ENCODE measurements at regions not wholly inside any gene's neighbourhood (a gene's known extent, or its start where the extent isn't known, plus 50 kb on each side); places are given as distances from the start of the nearest gene placed in this dataset.

DNA sequence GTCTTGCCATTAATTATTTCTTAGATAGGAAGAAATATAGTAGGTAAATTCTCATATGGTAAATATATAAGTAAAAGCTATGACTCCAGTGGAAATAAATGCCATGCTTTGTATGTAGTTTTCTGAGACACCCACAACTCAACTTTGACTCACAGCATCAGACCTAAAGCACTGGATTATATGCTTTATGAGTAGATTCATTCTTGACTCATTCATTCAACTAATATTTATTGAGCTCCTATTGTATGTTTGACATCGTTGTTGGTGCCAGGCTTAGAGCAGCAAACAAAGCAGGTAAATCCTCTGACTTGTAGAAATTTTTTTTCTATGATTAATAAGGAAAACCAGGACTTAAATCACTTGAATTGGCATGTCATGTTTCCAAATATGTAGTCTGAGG, 211.4 kb downstream of the PTPRC start:
- TF ChIP-seq, protein P1, sequence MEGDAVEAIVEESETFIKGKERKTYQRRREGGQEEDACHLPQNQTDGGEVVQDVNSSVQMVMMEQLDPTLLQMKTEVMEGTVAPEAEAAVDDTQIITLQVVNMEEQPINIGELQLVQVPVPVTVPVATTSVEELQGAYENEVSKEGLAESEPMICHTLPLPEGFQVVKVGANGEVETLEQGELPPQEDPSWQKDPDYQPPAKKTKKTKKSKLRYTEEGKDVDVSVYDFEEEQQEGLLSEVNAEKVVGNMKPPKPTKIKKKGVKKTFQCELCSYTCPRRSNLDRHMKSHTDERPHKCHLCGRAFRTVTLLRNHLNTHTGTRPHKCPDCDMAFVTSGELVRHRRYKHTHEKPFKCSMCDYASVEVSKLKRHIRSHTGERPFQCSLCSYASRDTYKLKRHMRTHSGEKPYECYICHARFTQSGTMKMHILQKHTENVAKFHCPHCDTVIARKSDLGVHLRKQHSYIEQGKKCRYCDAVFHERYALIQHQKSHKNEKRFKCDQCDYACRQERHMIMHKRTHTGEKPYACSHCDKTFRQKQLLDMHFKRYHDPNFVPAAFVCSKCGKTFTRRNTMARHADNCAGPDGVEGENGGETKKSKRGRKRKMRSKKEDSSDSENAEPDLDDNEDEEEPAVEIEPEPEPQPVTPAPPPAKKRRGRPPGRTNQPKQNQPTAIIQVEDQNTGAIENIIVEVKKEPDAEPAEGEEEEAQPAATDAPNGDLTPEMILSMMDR (IDR thresholded peaks at IDR 0.05 in 4 of 5, conservative IDR thresholded peaks at IDR 0.05 in 1 of 5): no peak
- TF ChIP-seq POLR2A (IDR thresholded peaks at IDR 0.05): no peak

Data from gastrocnemius medialis (tissue), 4 donors.